GM19324 (cell line): ENCODE measurements at regions not wholly inside any gene's neighbourhood (a gene's known extent, or its start where the extent isn't known, plus 50 kb on each side); places are given as distances from the start of the nearest gene placed in this dataset.
"Not testable (repeated sequence)": the region's sequence is repeated elsewhere in the genome, so short reads cannot be mapped to it uniquely, and the experiment has no call there.

Experiments
- ATAC-seq: cut with Tn5 transposase; IDR thresholded peaks from one replicate; pipeline ENCODE4 v1.9.1; 2021; ENCODE audit warnings: mild to moderate bottlenecking, moderate library complexity; ENCODE audit not compliant: unreplicated experiment, low FRiP score

DNA sequence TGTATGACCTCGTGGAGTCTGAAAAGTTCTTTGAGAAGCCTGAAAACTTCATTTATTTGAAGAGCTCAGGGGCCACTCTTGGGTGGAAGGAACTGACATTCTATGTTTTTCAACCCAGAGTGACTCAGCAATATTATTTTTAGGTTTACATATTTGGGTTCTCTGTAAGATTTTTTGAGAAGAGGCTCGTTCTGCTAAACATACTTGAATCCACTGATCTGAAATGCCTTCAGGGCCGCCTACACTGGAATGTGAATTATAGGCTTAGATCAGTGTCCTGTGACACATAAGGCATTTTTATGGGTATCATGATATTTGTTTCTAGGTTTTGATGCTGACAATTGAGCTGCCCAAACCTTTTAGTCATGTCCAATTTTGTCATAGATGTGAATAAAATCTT, 86.2 kb downstream of the PSAT1 start:
- no peak for ATAC-seq

DNA sequence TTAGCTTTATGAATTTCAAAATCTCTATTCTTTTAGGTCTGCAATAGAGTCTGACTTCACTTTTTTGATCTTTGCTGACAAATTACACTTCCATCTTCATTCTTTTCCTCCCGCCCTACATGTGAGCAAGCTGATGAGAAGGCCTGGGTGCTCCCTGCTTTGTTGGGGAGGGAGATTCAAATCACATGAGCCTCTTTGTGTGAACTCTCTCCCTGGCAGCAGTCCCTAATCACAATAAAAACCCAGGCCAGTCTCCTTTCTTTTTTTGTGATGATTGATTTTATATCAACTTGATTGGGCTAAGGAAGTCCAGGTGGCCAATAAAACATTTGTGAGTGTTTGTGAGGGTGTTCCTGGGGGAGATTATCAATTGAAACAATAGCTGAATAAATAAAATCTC, 89.4 kb downstream of the PSAT1 start:
- ATAC-seq = no peak

DNA sequence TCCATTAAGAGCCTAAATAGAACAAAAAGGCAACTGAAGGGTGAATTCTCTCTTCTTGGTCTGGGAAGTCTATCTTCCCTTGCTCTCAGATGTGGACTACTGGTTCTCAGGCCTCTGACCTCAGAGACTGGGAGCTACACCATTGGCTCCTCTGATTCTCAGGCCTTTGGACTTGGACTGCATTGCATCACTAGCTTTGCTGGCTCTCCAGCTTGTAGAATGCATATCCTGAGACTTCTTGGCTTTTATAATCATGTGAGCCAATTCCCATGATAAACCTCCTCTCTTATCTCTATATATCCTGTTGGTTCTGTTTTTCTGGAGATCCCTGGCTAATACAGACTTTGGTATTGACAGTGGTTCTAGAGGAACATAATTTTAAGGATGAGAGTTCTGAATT, 89.8 kb downstream of the PSAT1 start:
- ATAC-seq = no peak

DNA sequence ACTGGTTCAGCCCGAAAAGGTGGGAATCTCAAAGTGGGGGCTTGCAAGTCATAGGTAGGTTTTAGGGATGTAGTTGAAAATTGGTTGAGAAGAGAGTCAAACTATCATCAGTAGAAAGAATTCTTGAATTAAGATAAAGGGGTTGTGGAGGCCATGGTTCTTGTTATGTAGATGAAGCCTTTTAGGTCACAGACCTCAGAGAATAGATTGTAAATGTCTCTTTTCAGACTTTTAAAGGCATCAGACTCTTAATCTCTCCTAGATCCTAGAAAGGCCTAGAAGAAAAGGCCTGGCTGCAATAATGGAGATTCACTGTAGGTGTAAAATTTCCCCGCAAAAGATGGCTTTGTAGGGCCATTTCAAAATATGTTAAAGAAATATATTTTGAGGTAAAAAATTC, 96.4 kb downstream of the PSAT1 start:
- ATAC-seq = no peak

DNA sequence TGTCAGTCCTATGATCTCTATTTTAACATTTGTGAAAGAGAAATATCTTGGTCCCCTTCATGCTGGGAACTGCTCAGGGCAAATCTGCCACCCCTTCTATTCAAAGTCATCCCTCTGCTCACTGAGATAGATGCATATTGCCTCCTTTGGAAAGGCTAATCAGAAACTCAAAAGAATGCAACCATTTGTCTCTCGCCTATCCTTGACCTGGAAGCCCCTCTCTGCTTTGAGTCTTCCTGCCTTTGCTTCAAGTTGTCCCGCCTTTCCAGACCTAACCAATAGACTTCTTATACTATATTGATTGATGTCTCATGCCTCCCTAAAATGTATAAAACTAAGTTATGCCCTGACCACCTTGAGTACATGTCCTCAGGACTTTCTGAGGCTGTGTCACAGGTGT, 97.0 kb downstream of the PSAT1 start:
- no peak for ATAC-seq

DNA sequence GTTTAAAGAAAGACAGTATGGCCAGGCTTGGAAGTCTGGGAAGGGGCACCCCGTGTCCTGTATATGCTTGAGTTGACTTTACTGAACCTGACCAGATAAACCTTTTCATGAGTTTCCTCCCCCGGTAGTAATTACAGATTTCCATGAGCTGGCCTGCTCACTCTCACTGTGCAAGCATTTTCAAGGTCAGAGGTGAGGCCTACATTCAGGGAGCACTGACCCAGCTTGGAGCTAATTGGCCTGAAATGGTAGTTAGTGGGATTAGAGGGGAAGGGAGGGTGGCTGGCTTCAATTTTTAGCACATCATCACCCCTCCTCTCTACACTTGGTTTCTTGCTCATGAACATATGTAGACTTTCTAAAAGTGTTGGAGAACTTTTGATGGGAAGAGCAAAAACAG, 99.2 kb downstream of the PSAT1 start:
- ATAC-seq = no peak

DNA sequence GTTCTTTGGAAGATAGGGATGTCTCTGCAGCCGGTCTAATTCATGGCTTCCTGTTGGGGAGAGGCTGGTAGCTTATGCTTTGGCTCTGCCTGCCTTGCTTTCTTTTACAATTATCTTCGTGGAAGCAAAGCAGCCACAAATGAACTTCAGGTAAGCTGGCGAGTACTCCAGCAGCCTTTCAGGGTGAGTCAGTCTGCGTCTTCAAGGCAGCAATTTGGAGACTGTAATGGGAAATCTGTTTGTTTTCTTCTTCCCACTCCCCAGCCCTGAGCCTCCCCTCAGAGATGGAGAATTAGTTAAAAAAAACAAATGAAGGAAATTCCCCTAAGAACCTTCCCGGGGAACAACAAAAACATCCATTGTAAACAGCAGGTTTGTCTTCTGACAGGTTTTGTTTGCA, 100.1 kb downstream of the PSAT1 start:
- ATAC-seq = no peak

DNA sequence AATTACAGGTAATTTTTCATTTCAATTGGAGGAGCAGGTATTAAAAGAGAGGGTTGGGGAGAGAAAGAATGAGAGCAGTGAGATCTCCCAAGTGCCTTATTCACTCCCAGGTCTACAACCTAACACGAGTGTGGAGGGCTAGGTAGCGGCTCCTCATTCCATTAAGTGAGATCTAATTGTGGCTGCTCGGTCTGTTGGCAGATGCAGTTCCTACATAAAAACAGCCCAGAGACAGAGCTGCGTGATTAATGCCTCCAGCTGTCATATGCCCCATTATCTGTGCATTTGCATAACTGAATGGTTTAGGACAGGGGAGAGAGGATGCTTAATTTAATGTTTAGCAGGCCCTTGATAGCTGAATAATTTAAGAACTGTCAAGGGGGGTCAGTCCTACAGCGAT, 100.5 kb downstream of the PSAT1 start:
- ATAC-seq = no peak

DNA sequence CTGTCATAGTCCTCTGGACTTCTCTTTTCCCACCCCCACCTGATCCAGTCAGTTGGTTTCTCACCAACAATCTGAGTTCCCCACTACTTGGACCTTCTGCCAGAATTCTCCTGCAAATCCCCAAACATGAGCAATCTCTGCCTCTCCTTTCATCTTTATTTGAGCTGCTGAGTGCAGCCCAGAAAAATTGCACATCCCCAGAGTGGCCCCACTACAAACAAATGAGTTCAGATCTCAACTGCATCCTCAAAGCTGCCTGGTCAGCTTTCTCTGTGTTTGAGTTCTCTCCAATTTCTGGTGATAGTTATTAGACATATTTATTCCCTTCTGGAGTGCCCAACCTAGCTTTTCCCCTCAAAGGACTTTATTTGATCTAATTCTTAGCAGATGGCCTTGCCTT, 102.2 kb downstream of the PSAT1 start:
- ATAC-seq = no peak

DNA sequence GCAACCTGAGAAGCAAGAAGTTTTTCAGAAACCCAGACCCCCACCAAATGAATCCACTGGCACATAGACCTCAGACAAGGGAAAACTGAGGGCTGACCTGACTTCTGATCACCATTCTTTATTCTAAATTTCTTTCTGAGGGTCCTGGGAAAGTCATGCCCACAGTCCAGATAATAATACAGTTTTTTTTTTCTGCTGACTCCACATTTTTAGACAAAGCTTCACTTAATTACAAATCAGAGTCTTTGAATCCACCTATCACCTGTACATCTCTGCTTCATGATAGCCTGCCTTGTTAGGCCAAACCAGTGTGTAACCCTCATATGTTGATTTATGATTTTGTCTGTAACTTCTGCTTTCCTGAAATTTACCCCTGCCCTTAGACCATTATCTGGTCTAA, 103.6 kb downstream of the PSAT1 start:
- ATAC-seq = no peak

DNA sequence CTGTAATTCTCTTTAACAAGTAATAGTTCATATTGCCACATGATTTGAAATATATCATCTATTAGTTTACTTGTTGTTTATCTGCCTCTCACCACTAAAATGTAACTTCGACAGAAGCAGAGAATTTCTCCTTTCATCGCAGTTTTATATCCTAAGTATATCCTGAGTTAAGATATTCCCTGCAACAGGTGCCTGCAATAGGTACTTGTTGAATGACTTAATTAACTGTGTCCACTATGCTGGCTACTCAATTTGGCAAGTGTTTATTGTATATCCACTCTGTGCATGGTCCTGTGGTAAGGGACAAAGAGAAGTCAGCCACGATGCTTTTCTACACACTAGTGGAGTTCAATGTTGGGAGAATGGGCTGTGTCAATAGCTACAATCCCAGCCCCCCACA, 108.5 kb downstream of the PSAT1 start:
- no peak for ATAC-seq

DNA sequence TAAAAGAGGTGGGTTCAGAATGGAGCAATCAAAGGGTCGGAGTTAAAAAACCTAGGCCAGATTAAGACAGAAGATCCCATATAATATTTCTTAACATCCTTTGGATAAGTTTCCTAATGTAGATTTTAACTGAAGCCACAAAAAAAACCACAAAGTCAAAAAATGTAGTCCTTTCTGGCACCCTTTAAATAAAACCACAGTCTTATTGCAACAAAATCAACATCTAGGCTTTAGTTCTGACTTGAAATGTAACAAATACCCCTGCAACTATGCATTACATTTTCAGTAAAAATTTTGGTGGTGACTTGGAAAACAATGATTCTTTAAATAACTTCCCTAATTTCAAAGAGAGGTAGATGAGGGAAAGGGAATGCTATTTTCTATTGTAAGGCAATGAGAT, 109.2 kb downstream of the PSAT1 start:
- ATAC-seq = no peak

DNA sequence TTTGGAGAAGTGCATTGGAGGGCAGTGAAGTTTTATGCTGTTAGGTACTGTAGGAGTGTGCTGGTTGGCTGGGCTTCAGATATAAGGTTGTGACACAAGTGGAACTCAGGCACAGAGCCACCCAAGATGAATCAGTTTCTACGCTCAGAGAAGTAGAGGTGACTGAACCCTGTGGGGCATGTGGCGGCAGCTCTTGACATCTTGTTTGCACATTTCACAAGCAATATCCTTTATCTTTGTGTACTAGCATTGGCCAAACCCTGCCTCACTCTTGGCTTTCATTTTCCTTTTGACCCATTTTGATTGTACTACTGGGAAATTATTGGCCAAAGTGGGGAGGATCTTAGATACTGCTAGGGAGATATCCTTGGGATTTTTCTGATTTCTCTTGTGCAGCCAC, 110.0 kb downstream of the PSAT1 start:
- no peak for ATAC-seq

DNA sequence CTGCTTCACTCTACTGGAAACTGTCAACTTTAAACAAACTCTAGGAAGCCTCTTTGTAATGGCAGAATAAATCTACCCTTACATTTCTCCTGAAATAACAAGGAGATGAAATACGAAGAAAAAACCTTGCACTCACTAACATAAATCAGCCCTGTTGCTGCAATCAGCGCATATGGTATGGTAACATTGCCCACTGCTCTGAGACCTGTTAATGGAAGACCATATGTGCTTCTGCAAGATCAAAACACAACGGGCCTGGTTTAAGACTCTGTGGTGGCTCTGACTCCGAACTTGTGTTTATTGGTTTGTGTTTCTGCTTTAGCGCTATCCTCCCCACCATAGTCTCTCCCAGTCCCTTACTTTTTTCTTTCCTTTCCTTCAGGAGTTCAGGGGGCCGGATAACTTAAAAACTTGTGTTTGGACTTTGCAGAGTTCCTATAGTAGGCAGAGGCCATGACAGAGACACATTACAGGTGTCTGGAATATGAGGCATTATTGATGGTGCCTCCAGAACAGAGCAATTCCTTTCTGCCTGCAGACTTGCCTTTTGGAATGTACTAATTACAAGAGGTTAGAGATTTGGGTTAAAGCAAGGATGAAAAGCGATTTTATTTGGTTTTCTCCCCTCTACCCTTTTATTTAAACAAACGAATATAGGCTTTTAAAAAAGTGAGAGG, 110.8 kb downstream of the PSAT1 start:
- ATAC-seq = no peak

DNA sequence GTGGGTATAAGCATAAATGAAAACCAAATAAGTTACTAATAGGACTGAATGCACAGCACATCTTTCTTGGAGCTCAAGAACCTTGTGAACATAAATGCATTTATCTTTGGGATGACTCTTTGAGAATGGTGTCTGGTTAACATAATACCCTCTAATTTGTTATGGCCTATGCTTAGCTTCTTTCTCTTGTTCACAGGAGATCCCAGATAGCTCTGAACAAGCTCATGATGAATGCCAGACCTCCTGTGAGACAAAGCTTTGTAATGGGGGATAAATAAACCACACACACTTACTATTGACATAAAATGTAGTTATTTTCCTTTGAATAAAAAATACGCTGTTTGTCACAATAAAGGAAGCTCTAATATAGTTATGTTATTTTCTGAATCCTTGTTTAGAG, 111.5 kb downstream of the PSAT1 start:
- ATAC-seq = no peak

DNA sequence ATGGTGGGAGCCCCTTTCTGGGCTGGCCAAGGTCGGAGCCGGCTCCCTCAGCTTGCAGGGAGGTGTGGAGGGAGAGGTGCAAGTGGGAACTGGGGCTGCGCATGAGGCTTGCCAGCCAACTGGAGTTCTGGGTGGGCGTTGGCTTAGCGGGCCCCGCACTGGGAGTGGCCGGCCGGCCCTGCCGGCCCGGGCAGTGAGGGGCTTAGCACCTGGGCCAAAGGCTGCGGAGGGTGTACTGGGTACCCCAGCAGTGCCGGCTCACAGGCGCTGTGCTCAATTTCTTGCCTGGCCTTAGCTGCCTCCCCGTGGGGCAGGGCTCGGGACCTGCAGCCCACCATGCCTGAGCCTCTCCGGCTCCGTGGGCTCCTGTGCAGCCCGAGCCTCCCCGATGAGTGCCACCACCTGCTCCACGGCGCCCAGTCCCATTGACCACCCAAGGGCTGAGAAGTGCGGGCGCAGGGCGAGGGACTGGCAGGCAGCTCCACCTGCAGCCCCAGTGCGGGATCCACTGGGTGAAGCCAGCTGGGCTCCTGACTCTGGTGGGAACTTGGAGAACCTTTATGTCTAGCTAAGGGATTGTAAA, 113.1 kb downstream of the PSAT1 start:
- ATAC-seq = not testable (repeated sequence)

DNA sequence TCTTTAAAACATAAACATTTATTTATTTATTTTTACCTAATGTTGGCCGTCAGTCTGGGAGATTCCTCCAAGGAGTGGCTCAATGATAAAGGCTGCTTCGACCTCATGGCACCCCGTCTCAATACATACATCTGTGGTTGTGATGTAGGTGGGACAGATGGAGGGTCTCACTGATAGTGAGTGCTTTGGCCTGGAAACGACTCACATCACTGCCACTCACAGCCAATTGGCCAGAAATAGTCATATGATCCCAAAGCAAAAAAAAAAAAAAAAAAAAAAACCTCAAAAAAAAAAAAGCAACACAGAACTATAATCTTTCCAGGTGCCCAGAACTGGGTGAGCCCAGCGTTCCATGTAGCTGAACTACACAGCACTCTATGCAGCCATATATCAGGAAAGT, 125.4 kb downstream of the PSAT1 start:
- no peak for ATAC-seq

DNA sequence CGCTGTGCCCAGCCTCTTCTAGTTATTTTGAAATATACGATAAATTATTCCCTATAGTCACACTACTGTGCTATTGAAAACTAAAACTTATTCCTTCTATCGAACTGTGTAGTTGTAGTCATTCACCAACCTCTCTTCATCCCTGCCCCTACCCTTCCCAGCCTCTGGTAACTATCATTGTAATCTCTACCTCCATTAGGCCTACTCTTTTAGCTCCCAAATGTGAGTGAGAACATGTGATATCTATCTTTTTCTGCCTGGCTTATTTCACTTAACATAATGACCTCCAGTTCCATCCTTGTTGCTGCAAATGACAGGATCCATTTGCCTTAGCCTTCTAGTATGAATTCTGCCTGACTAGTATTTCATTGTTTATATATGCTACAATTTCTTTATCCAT, 127.4 kb downstream of the PSAT1 start:
- no peak for ATAC-seq

DNA sequence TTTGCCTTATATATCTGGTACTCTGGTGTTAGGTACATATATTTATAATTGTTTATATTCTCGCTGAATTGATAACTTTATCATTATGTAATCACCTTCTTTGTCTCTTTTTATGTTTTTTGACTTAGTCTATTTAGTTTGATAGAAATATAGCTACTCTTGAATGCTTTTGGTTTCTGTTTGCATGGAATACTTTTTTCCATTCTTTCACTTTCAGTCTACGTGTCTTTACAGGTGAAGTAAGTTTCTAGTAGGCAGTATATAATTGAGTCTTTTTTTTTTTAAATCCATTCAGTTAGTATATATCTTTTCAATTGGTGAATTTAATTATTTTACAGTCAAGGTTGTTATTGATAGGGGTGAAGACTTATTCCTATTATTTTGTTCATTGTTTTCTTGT, 131.7 kb downstream of the PSAT1 start:
- no peak for ATAC-seq

DNA sequence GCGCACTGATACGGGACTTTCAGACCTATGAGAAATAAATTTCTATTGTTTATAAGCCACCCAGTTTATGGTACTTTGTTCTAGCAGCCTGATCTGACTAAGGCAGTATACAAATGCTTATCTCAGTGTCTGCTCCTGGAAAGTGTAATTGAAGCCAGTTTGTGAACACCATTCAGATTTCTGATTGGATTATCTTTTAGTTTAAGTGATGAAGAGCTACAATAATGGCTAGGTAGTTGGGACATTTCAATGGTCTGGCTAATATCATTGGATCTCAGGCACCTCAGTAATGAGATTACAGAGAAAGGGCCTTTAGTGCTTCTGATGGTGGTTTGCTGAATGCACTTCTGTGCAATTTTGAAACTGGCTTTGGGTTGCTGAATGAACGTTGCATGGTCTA, 133.5 kb downstream of the PSAT1 start:
- no peak for ATAC-seq

DNA sequence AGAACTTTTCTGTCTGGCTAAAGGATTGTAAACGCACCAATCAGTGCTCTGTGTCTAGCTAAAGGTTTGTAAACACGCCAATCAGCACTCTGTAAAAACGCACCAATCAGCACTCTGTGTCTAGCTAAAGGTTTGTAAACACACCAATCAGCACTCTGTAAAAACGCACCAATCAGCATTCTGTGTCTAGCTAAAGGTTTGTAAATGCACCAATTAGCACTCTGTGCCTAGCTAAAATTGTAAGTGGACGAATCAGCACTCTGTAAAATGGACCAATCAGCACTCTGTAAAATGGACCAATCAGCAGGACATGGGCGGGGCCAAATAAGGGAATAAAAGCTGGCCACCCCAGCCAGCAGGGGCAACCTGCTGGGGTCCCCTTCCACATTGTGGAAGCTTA, 134.1 kb downstream of the PSAT1 start:
- ATAC-seq = not testable (repeated sequence)

DNA sequence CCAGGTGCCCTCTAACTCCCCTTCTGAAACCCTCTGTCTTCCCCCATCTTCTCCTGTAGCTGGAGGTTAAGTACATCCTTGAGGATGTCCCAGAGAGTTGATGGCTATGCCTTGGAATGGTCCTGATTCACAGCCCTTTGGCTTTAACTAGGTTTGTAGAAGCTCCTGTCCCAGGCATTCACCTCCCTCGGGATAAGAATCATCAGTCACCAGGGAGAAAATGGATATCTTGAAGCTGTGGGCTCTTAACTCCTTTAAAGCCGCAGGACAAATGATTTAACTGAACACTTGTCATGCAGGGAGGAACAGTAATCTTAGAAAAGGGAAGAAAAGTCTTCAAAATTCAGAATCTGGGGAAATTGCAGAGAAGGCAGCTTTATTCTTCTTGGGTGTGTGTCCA, 139.9 kb downstream of the PSAT1 start:
- ATAC-seq = no peak

DNA sequence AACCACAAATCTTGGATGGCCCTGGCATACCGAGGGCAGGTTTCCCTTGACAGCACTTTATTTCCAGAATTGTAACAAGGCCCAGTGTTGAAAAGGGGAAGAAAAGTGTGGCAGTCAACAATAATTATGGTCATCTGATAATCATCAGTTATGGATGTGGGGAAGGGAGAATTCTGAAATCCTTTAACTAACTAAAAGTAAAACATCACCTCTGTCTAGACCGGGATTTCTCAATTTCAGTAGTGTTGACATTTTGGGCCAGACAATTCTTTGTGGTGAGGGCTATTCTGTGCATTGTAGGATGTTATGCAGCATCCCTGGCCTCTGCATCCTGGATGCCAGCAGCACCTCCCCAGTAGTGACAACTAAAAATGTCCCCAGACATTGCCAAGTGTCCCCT, 140.4 kb downstream of the PSAT1 start:
- ATAC-seq = no peak
